Smooth muscle cell (in vitro differentiated cells): ENCODE measurements at regions not wholly inside any gene's neighbourhood (a gene's known extent, or its start where the extent isn't known, plus 50 kb on each side); places are given as distances from the start of the nearest gene placed in this dataset.

Source experiments
- DNase-seq: peaks from one replicate; lab custom pipeline; 2025; ENCODE audit not compliant: unreplicated experiment; lab: John Stamatoyannopoulos, UW
- H2AFZ ChIP-seq: fragments of 200-600 bp; sonication (generic); 2 replicates; pipeline ENCODE4 v1.6.0; 2016; ENCODE audit warnings: antibody characterized with exemption, low read depth, mild to moderate bottlenecking
- H3F3A ChIP-seq: fragments of 200-600 bp; sonication (generic); 2 replicates; pipeline ENCODE4 v1.6.0; 2017; ENCODE audit warnings: antibody characterized with exemption, low read depth
- H3K27ac ChIP-seq: fragments of 200-600 bp; sonication (generic); 2 replicates; pipeline ENCODE4 v1.5.1; 2016; ENCODE audit warnings: low read depth, mild to moderate bottlenecking
- H3K27me3 ChIP-seq: fragments of 200-600 bp; sonication (generic); 2 replicates; pipeline ENCODE4 v1.6.1; 2016; ENCODE audit warnings: low read depth, mild to moderate bottlenecking
- H3K36me3 ChIP-seq: fragments of 200-600 bp; sonication (generic); 2 replicates; pipeline ENCODE4 v1.5.1; 2016; ENCODE audit warnings: low read depth
- H3K4me1 ChIP-seq: fragments of 200-600 bp; sonication (generic); 2 replicates; pipeline ENCODE4 v1.5.1; 2016; ENCODE audit warnings: low read depth
- H3K4me2 ChIP-seq: fragments of 200-600 bp; sonication (generic); 2 replicates; pipeline ENCODE4 v1.6.0; 2016; ENCODE audit warnings: mild to moderate bottlenecking
- H3K4me3 ChIP-seq: fragments of 200-600 bp; sonication (generic); 2 replicates; pipeline ENCODE4 v1.5.1; 2016; ENCODE audit warnings: mild to moderate bottlenecking
- H3K79me2 ChIP-seq: fragments of 200-600 bp; sonication (generic); 2 replicates; pipeline ENCODE4 v1.6.0; 2016; ENCODE audit warnings: low read depth, mild to moderate bottlenecking
- H3K9ac ChIP-seq: fragments of 200-600 bp; sonication (generic); 2 replicates; pipeline ENCODE4 v1.6.0; 2016; ENCODE audit warnings: low read depth
- H3K9me3 ChIP-seq: fragments of 200-600 bp; sonication (generic); replicated peaks from 2 replicates; pipeline ENCODE4 v1.5.1; 2016; ENCODE audit warnings: low read depth
- H4K20me1 ChIP-seq: fragments of 200-600 bp; sonication (generic); 2 replicates; pipeline ENCODE4 v1.6.0; 2016; ENCODE audit warnings: low read depth
- CTCF ChIP-seq: fragments of 200-600 bp; sonication (generic); IDR thresholded peaks from 2 replicates; pipeline ENCODE4 v1.5.1; 2017; ENCODE audit warnings: borderline replicate concordance, mild to moderate bottlenecking, antibody characterized with exemption; ENCODE audit not compliant: insufficient read depth, poor library complexity, severe bottlenecking
- WGBS: methylation state at CpG from one replicate; pipeline ENCODE4 v1.1.7; 2016; ENCODE audit warnings: low lambda C conversion rate; 5-methylcytosine and 5-hydroxymethylcytosine counted together

- no peaks in the 10 kb centered on the region for H3K36me3 ChIP-seq
- DNase-seq = no peak
- H3K27ac ChIP-seq = no peak overlapping the region
- no peaks in the 10 kb centered on the region for H3F3A ChIP-seq
- no peaks in the 10 kb centered on the region for H3K27me3 ChIP-seq
- H3K4me3 ChIP-seq = no peak overlapping the region
- no peaks in the 10 kb centered on the region for H3K79me2 ChIP-seq
- H4K20me1 ChIP-seq = no peaks in the 10 kb centered on the region
- H2AFZ ChIP-seq = no peak overlapping the region
- no peaks in the 10 kb centered on the region for H3K9me3 ChIP-seq
- peaks cover 12% of the 10 kb centered on the region for H3K4me1 ChIP-seq
- H3K4me2 ChIP-seq = no peak overlapping the region
- no peak for TF ChIP-seq CTCF
- no peak overlapping the region for H3K9ac ChIP-seq
- WGBS = 66% methylated on average over 4 of the region's 4 CpGs
These were observed 357.1 kb downstream of the BCL11B start for GRCh38 chr14:98914942-98915341.

- Histone ChIP-seq H3K4me3 (no peak overlapping the region), H2AFZ (no peak overlapping the region), H3K36me3 (no peaks in the 10 kb centered on the region), H4K20me1 (no peaks in the 10 kb centered on the region), H3K4me1 (peaks cover 12% of the 10 kb centered on the region), H3K27ac (no peak overlapping the region), H3K79me2 (no peaks in the 10 kb centered on the region), H3K27me3 (no peaks in the 10 kb centered on the region), H3K4me2 (no peak overlapping the region), H3K9ac (no peak overlapping the region), H3K9me3 (no peaks in the 10 kb centered on the region), H3F3A (no peaks in the 10 kb centered on the region)
- 77% methylated on average over 3 of the region's 3 CpGs for WGBS
- TF ChIP-seq CTCF = no peak
- DNase-seq = no peak
These were observed 356.4 kb downstream of the BCL11B start for GRCh38 chr14:98915625-98916024.

- no peaks in the 10 kb centered on the region for H3K27me3 ChIP-seq
- no peak overlapping the region for H3K4me3 ChIP-seq
- H3K79me2 ChIP-seq = no peaks in the 10 kb centered on the region
- H3K4me1 ChIP-seq = peaks cover 12% of the 10 kb centered on the region
- no peak overlapping the region for H2AFZ ChIP-seq
- H3K9ac ChIP-seq = no peak overlapping the region
- WGBS = 79% methylated on average over 4 of the region's 4 CpGs
- no peaks in the 10 kb centered on the region for H3K36me3 ChIP-seq
- no peak overlapping the region for H3K27ac ChIP-seq
- no peak for DNase-seq
- no peaks in the 10 kb centered on the region for H3F3A ChIP-seq
- H4K20me1 ChIP-seq = no peaks in the 10 kb centered on the region
- H3K9me3 ChIP-seq = no peaks in the 10 kb centered on the region
- no peak overlapping the region for H3K4me2 ChIP-seq
- TF ChIP-seq CTCF = no peak
These were observed 356.0 kb downstream of the BCL11B start for GRCh38 chr14:98916036-98916435.

GRCh38 chr14:98916476-98916875, 355.5 kb downstream of the BCL11B start:
- 80% methylated on average over 1 of the region's 1 CpG for WGBS
- Histone ChIP-seq H3K4me2 (no peak overlapping the region), H3K4me1 (peaks cover 12% of the 10 kb centered on the region), H3K27ac (no peak overlapping the region), H3K79me2 (no peaks in the 10 kb centered on the region), H3K36me3 (no peaks in the 10 kb centered on the region), H2AFZ (no peak overlapping the region), H3F3A (no peaks in the 10 kb centered on the region), H3K9me3 (no peaks in the 10 kb centered on the region), H3K27me3 (no peaks in the 10 kb centered on the region), H3K4me3 (no peak overlapping the region), H4K20me1 (no peaks in the 10 kb centered on the region), H3K9ac (no peak overlapping the region)
- TF ChIP-seq CTCF = no peak
- no peak for DNase-seq
